Activated CD4-positive, alpha-beta T cell treated with anti-CD3 and anti-CD28 coated beads, Interleukin-2, amount 50 U/mL, for 4 hours (primary cell): ENCODE measurements at regions not wholly inside any gene's neighbourhood (a gene's known extent, or its start where the extent isn't known, plus 50 kb on each side); places are given as distances from the start of the nearest gene placed in this dataset.

ENCODE experiments used
- DNase-seq, 2 experiments: peaks; one replicate each; pipeline ENCODE4 v3.0.0-alpha.2; 2020

- DNase-seq = no peak
Observed at GRCh38 chr19:31902821-31903220, 442.6 kb upstream of the ZNF507 start.

- DNase-seq = no peak
Observed at GRCh38 chr19:31903979-31904378, 441.4 kb upstream of the ZNF507 start.

DNA sequence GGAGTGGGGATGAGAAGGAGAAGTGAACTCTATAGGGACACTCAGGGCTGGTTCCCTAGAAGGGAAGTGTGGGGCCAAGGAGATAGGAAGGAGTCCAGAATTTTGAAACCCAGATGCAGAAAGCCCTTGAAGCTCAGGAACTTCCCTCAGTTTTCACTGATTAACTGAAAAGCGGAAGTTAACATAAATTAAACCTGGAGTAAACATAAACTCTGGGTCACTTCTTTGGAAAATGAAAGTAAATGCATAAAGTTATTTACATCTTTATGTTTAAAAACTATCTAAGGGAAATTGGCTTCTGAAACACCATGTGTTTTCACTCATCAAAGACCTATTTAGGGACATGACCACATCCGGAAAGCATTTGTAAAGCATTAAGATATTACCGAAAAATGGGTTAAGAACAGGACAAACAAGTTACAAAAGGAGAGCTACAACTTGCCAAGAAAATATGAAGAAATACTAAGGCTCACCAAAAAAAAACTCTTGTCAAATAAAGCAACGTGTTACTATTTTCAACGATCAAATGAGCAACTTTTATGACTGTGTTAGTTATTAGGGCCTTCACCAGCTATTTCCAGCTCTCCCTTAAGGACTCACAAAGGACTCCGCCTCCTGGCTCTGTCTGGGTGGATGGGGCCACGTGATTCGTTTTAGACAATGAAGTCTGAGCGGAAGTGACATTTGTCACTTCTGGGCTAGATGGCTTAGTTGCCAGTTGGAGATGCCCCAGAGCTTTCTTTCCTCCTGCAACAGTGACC is 439.1 kb upstream of the ZNF507 start:
- no peak for DNase-seq

DNA sequence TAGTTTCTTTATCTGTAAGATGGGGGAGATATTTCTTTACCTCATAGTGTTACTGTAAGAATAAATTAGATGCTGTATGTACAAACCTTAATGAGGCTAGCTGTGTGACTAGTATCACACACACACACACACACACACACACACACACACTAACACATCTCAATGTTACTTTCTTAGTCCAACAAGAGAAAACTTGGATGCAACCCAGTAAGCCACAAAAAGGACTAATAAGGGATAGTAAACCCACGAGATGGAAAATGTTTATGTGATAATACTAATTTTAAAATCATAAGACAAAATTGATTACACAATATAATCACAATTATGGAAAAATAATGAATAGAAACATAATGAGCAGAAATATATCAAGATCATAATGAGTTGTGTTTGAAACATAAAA is 437.7 kb upstream of the ZNF507 start:
- DNase-seq = no peak

DNA sequence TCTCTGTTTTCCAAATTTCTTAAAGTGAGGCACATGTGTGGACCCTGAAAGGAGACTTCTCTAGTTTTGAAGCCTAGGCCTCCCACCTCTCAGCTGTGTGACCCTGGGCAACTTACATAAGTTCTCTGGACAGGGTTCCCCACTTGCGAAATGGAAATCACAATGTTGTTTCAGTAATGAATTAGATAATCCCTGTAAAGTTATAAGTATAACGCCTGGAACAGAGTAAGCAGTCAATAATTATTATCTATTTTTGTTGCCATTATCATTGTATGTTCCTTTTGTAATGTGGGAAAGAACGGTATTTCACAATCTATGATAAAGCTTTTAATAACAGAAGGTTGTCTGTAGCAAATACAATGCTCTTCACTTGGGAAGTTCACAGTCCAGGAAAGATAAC is 437.3 kb upstream of the ZNF507 start:
- no peak for DNase-seq

DNA sequence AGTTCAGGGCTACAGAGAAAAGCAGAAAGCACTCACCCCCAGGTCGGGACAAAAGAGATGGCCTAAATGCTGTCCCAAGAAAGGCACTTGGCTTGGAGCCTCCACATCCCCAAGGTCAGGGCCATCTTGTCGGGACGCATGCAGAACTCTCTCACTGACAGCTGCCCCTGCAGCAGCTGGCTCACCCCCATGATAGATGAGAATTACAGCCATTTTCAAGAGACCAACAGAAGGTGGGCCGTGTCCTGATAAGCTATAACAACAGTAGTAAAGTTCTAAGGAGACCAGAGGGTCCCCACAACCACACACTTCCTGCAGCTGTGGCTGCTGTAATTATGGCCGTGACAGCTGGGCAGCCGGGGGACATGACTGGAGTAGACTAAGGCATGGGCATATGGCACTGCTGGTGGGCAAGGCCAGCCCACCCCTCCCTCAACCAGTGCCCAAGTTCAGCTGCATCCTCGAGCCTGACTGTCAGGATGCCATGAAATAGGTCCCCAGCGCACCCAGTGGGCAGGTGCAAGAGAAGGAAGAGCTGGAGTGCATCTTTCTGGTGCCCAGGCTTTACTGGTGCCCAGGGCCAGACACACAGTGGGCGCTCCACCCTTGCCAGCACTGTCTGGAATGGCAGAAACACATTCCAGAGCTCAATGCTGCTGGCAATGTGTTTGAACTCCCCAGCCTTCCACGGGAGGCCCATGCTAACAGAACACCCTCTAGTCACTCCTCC is 436.7 kb upstream of the ZNF507 start:
- no peak for DNase-seq

GRCh38 chr19:31910224-31910623 is 435.2 kb upstream of the ZNF507 start:
- DNase-seq = no peak

- DNase-seq = no peak
Observed at GRCh38 chr19:31911577-31911976, 433.8 kb upstream of the ZNF507 start.

- DNase-seq = no peak
Observed at GRCh38 chr19:31913103-31913661, 432.2 kb upstream of the ZNF507 start.

GRCh38 chr19:31930401-31930800 is 415.0 kb upstream of the ZNF507 start:
- no peak for DNase-seq

GRCh38 chr19:31937983-31938382 is 407.4 kb upstream of the ZNF507 start:
- DNase-seq = no peak

DNA sequence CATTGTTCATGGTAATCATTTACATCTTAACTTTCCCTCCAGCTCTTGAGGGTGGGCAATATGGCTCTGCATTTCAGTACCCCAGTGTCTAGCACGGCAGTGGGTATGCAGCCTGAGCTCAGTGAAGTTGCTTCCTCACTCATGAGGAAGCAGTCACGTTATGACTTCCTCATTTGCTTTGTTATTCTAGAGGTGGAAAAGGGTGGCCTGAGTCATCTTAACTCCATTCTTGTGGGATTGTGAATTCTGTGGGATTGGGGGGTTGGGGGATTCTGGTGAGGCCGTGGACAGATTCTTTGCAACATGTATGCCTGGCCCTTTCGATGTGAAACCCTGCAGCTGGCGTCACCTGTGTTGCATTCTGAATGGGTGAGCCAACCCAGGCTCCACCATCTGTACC is 406.7 kb upstream of the ZNF507 start:
- DNase-seq = no peak

DNA sequence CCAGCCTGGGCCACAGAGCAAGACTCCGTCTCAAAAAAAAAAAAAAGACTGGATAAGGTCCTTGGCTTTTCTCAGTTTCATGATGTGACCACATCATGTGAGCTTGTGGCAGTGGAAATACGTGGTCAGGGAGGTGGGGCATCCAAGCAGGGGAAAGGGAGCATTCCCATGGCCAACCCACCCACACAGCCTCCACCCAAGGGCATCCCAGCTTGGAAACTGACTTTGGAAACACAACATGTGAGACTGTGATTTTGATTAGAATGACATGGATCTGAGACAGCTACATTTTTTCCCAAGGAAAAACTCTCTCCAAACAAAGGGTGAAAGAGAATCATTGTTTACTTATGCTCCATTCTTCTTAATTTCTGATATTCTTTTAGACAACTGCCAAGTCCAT is 405.0 kb upstream of the ZNF507 start:
- DNase-seq = no peak

DNA sequence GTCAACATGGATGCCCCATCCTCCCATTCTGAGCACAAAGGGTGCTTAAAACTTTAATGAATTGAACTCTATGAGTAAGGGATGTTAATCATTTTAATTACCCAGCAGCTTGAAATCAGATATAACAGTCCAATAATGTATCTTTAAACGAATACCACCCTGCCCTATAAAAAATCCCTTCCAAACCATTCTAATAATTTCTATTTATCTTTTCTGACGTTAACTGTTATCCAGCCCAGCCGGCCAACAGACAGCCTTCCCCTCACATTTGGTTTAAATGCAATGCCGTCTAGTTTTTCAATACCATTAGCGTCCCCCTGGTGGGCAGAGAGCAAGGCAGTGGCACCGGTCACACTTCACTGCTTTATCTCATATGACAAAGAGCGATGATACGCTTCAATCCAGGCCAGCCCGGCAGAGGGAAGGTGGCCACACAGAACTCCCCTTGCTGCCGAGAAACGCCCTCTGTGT is 402.2 kb upstream of the ZNF507 start:
- no peak for DNase-seq

DNA sequence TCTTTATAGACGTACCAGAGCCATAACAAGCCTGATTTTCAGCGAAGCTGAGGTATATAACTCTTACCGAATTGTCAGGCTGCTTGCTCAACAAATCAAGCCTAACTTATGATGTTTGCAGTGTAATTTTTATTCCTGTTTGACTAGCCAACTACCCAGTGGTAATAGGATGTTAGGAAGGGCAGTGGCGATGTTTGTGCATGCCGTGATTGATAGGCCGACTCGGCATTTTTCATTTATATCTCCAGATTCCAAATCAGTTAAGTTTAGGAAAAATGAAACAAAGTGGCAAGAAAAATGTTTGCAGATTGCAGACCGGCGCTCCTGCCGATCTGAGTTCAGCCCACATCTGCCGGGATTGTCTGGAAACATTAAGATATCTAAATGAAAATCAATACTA is 401.6 kb upstream of the ZNF507 start:
- DNase-seq = no peak

DNA sequence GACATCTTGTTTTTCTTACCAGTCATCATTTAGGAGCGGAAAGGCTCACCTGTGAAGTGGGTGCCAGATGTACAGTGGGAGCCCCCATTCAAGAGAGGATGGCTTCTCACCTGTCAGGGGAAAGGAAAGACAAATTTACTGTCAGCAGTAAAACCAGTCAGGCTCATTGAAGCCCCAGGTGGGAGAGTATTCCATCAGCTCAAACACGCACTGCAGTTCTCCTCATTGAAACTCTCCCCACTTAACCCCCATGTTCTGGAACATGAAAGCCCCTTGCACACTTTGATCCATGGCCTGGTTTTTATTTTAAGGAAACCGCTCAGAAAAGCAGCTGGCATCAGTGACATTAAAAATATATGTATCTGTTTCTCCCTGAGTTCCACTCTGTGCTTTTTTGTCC is 401.1 kb upstream of the ZNF507 start:
- DNase-seq = no peak

GRCh38 chr19:31946491-31946890 is 398.9 kb upstream of the ZNF507 start:
- no peak for DNase-seq

DNA sequence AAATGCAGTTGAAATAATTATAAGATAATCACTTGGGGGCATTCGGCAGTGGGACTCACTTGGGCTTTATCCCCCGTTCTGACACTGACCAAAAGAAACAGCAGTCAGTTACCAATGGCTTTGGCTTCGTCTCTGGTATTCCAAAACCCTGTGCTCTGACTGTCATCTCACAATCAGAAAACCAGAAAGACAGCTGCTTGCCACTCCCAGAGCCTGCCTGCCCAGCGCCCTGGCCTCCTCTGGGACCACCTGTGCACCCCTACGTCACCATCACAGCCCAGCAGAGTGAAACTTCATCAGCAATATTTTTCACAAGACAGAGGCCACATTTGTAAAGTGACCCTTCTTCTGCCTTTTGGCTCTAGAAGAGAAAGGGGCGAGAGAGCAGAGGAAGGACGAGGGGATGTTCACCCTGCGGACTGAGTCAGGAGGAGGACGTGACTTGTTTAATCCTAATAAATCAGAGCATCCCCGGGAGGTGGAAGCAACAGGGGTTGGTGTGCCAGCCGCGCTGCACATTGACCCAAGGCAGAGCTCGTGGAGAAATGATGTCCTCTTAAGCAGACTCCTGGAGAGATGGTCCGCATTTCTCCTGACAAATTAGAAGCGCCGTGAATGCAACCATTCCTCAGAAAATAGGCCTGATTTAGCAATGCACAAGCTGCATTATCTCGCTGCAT is 397.8 kb upstream of the ZNF507 start:
- no peak for DNase-seq

DNA sequence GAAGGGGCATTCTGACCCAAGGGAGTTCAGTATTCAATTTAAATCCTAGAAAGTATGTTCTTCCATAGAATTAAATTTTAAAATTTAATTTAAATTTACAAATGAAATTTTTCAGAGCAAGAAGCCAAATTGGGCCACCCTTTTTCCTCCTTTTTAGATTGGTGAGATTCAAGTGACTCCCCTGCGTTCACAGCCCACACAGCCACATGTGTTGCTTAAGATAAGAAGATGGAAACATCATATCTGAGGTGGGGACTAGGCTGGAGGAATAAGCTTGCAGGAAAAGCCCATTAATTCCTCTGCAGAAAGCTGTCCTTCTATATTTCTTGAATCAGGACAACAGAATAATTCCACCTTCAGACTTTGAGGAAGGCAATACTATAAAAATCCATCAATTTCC is 392.7 kb upstream of the ZNF507 start:
- no peak for DNase-seq

DNA sequence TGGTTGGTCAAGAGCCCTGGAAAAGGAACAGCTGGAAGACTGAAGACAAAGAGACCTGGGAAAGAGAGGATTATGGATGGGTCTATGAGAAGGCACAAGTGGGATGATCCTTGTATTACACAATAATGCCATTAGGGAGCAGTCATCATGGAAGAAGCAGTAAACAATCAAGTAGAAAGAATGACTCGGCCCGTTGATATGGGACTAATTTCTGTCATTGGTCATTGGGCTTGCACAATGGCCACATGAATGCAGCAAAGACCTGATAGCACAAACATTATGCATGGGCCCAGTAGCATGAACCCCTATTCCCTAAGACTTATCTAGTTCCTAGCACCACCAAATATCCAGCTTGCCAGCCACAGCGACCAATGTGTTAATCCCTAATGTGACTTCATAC is 390.3 kb upstream of the ZNF507 start:
- no peak for DNase-seq

- no peak for DNase-seq
Observed at GRCh38 chr19:31955884-31956283, 389.5 kb upstream of the ZNF507 start.

- DNase-seq = no peak
Observed at GRCh38 chr19:31956771-31957392, 388.5 kb upstream of the ZNF507 start.

GRCh38 chr19:31957711-31958110 is 387.7 kb upstream of the ZNF507 start:
- no peak for DNase-seq
